GM21390 (cell line): ENCODE measurements at regions not wholly inside any gene's neighbourhood (a gene's known extent, or its start where the extent isn't known, plus 50 kb on each side); places are given as distances from the start of the nearest gene placed in this dataset.

Source experiments
- ATAC-seq: cut with Tn5 transposase; IDR thresholded peaks from one replicate; pipeline ENCODE4 v1.9.1; 2021; ENCODE audit not compliant: unreplicated experiment

DNA sequence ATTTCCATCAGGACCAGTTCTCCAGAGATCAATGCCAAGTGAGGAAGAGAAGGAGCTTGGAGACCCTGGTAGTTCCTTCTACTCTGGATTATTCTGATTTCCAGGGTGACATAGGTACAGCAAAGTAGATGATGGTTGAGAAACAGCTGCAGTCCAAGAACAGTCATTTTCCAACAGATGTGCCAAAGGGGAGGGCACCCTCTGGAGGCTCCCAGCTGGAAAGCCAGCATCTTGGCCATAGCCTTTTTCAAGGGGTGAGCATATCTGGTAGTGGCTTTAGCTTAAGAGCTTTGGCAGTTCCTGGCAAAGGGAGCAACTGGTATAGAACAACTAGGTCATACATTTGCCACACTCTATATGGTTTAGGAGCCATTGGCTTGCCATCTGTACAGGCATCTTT is 492.7 kb downstream of the RASEF start:
- no peak for ATAC-seq

DNA sequence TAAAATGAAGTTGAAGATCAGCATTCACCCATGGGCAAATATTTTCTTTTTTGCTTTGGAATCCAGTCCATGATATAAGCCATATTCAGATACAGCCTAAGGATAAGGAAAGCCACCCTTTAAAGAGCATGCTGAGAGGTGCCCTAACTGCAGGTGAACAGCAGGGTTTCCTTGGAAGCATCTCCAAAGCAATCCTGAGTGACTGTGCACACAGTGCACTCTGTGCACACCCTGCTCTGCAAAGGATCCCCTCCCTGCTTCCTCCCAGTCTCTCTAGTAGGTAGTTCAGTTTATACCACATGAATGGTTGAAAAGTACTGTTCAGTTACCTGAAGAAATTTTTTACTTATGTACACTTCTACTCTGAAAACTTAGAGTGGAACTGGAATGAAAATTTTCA is 491.4 kb downstream of the RASEF start:
- ATAC-seq: no peak

- no peak for ATAC-seq
Measured at GRCh38 chr9:82572146-82572545, 490.8 kb downstream of the RASEF start.

GRCh38 chr9:82574911-82575310 is 488.0 kb downstream of the RASEF start:
- ATAC-seq: no peak

DNA sequence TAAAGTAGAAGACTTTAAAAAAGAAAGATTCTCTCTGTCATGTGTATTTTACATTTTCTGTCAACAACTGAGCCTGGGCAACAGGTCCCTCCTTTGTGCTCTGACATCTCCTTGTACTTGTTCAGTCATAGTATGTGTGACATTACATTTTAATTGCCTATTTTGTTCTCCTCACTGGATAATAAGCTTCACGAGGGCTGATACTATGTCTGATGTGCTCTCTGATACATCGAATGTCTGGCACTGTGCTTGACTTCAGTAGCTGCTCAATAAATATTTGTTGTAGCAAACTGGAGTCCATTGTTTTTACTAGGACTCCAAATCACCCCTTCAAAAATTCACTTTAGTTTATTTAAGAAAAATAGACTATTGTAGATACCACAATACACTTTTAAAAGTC is 482.0 kb downstream of the RASEF start:
- ATAC-seq: no peak

DNA sequence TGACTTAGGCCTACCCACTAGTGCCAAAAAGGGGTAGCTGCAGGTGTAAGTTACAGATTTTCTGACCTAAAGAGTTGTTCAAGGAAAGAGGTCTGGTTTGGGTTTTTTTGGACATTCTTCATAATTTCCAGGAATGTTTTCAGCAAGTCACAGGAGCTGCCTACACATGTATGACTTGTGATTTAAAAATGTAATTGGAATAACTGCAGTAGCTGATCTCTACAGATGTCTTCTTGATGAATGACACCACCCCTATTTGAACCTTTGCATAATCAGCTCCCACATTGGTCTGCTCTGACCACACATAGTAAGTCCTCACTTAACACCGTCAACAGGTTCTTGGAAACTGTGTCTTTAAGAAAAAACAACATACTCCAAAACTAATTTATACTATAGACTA is 481.4 kb downstream of the RASEF start:
- no peak for ATAC-seq

DNA sequence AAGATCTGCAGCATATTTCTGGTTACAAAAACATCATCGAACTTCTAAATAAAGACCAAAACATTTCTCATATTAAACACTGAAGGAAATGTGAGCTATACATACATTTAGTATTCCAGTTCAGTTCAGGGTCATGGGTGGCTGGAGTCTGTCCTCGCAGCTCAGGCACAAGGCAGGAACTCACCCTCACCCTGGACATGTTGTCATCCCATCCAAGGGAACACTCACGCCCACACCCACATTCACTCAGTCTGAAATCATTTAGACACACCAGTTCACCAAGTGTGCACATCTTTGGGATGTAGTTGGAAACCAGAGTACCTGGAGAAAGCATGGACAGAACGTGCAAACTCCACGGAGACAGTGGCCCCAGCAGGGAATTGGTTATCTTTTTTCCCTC is 481.0 kb downstream of the RASEF start:
- no peak for ATAC-seq

GRCh38 chr9:82582693-82583092 is 480.2 kb downstream of the RASEF start:
- no peak for ATAC-seq

- ATAC-seq: no peak
Measured at GRCh38 chr9:82583524-82583923, 479.4 kb downstream of the RASEF start.

DNA sequence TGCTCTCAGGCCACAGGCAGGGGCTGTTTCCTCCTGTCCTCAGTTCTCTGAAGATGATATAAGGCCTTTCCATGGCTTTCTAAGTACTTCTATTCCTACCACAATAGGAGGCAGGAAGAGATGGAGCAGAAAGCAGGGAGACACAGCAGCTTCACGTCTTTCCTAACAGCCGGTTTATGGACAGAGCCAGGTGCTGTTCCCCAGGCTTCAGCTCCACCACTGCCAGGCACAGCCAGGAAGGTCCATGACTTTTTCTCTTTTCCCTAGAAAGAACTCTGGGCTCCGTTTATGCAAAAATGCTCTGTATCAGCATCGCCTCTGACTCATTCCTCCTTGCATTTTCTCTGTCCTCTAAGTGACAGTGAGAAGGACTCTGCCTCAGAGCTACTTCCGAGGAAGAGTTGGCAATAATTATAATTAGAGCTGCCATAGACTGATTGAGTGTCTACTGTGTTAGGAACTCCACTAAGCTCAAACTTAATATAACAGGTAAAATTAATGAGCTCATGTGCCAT is 478.5 kb downstream of the RASEF start:
- no peak for ATAC-seq

DNA sequence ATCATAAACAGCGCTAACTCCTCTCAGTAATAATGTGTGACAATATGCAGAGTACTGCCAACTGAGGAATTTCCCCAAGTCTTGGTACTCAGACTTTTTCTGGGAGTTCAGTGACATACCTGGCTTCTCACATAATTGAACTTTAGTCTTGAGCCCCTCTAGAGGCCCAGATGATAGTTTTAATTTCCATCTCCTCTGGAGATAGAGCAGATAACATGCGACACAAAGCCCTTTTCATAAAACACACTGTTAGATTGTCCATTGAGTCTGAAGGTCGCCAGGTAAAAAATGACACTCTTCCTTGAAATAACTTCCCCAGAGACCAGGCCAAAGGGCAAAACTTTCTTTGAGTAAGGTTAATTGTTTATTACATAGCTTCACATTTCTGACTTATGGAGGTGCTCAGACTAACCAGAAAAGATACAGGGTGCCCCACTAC is 476.0 kb downstream of the RASEF start:
- no peak for ATAC-seq

DNA sequence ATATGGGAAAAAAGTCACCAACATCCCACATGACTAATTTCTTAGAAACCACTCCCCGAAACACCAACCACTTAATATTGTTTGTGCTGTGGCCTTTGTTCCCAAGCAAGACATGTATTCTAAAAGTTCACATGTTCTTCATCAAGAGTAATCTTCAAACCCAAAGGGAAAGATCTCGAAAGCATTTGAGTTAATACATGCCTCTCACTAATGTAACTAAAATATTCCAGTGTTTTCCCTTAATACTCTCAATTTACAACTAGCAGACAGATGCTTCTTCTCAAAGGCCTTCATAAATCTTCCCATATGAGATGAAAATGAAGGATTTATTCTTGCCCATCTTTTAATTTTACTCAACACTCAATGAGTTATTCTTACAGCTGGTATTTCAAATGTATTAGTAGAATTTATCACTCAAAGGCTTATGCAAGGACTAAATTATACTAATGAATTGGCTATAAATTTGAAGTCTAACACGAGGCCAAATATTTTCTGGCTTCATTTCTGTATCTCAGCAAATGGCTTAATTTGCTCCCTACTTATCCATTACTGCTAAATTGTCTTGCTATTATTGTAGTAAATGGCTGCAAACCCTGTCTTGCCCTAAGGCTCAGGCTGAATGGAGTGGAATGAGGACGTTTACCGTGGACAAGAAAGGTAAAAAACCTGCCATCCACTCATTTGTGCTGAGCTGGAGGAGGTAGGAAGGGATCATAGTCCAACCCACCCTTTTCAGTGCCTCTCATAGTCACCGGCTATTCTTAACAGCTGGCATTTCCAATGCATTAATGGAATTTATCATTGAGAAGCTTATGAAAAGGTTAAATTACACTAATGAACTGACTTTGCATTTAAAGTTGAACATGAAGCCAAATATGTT is 474.4 kb downstream of the RASEF start:
- ATAC-seq: no peak

DNA sequence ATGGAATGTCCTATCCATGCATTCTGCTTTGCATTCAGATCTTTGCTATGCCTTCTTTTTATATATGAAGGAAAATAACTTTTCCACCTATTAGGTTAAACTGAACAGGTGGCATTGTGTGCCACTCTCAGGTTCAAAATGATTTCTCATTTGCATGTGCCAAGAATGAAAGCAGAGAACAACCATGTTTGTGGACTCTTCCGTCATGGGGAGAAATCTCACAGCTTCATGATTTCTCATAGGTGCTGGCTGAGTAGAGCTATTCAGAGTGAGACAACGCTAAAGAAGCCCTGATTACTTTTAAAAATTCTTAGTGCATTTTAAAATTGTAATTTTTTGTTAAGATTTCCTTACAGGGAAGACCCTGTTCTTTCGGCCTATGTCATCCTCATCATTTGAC is 472.1 kb downstream of the RASEF start:
- no peak for ATAC-seq

- no peak for ATAC-seq
Measured at GRCh38 chr9:82593501-82593900, 469.4 kb downstream of the RASEF start.

DNA sequence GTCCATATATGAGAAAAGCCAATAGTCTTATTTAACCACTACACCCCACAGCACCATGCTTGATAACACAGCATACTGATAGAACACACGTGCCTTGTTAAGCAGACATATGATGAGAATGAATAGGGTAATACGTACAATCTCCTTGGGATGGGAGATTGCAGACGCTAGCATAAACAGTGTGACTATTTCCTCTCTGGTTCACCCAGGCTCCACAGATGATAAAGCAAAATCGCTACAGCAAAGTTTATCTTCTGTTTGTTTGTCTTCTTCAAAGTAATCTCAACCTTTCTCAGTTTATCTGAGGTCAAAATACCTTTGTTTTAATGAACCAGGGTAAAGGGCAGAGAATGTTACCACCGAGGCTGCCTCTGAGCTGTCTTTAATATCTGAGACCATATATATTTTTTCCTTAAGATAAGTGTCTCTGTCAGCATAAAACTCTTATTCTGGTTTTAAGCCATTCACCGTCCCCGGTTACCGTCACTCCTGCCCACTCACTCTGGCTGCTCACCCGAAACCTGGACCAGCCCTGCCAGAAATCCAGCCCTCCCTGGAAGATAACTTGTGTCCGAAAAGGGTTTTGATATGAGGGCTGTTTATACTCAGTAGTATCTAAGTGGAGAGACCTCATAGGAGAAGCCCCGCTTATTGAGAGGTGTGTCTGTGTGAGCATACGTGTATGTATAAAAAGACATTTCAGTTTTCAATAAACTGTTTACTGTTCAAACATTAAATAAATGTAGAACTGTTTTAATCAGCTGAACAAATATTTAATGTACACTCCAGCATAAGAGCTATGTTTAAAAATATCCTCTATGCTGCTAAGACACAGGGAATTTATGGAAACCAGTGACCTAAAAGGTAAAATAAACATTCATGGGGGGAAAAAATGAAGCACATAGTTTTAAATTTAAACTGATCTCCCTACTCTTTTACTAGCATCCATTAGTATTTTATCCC is 465.4 kb downstream of the RASEF start:
- ATAC-seq: no peak

DNA sequence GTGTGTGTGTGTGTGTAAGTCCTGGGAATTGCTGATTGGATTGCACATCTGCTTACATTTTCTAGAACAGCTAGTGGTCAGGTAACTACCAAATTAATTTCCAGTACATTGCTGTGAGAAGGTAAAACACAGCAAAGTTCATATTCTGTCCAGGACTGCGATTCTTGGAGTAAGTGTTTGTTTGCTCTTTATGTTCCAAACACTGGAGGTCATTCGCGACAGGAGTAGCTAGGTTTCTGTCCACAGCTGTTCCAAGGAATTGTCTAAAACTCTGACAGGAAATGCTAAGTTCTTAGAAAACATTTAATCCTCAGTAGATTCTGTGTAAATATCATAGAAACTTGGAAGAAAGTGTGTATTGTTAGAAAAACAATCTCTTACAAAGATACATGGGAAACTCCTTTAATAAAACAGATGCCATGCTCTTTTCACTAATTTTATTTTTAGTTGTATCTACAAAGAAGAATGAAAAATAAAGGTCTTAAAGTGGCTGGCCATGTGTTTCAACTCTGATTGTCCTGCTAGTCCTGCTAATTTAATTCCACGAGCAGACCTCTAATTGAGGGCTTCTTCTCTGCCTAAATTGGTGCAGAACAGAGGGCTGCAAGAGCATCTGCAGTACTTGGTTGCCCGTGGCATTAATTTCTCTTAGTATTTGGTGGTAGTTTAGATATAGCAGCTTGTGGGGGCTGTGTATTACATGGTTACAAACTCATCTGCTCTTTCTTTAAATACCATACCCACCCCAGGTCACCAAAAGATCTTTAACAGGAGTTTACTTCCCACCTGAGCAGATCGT is 464.5 kb downstream of the RASEF start:
- no peak for ATAC-seq

GRCh38 chr9:82599336-82599949 is 463.5 kb downstream of the RASEF start:
- ATAC-seq: no peak

- ATAC-seq: no peak
Measured at GRCh38 chr9:82600536-82601292, 462.2 kb downstream of the RASEF start.

- no peak for ATAC-seq
Measured at GRCh38 chr9:82601293-82601771, 461.6 kb downstream of the RASEF start.
